OCI-LY1 (cell line): ENCODE measurements at regions not wholly inside any gene's neighbourhood (a gene's known extent, or its start where the extent isn't known, plus 50 kb on each side); places are given as distances from the start of the nearest gene placed in this dataset.

Experiments
- H2AFZ ChIP-seq: fragments of 200-600 bp; sonication (generic), shearing (Covaris generic); 2 replicates; pipeline ENCODE4 v1.6.0; 2014; ENCODE audit warnings: antibody characterized with exemption, mild to moderate bottlenecking, low read length
- H3F3A ChIP-seq: fragments of 200-600 bp; sonication (generic), shearing (Covaris generic); 2 replicates; pipeline ENCODE4 v1.6.0; 2014; ENCODE audit warnings: mild to moderate bottlenecking, antibody characterized with exemption, low read length, moderate library complexity; ENCODE audit not compliant: insufficient read depth
- H3K27ac ChIP-seq: fragments of 200-600 bp; sonication (generic); 2 replicates; pipeline ENCODE4 v1.5.1; 2014; ENCODE audit warnings: low read length, mixed run types, mild to moderate bottlenecking, low read depth; ENCODE audit not compliant: poor library complexity, severe bottlenecking
- H3K27me3 ChIP-seq: fragments of 200-600 bp; sonication (generic); 2 replicates; pipeline ENCODE4 v1.6.0; 2014; ENCODE audit warnings: antibody characterized with exemption, mild to moderate bottlenecking, low read length, moderate library complexity; ENCODE audit not compliant: insufficient read depth
- H3K36me3 ChIP-seq: fragments of 200-600 bp; sonication (generic); 2 replicates; pipeline ENCODE4 v1.6.1; 2014; ENCODE audit warnings: mild to moderate bottlenecking, antibody characterized with exemption, low read length, moderate library complexity, mixed read lengths; ENCODE audit not compliant: insufficient read depth
- H3K4me1 ChIP-seq: fragments of 200-600 bp; sonication (generic); 2 replicates; pipeline ENCODE4 v1.5.1; 2014; ENCODE audit warnings: mild to moderate bottlenecking, low read length, moderate library complexity; ENCODE audit not compliant: insufficient read depth, severe bottlenecking
- H3K4me2 ChIP-seq: fragments of 200-600 bp; sonication (generic), shearing (Covaris generic); 2 replicates; pipeline ENCODE4 v1.6.1; 2014; ENCODE audit warnings: low read length
- H3K4me3 ChIP-seq: fragments of 200-600 bp; sonication (generic); 2 replicates; pipeline ENCODE4 v1.5.1; 2014; ENCODE audit warnings: low read length, low read depth, mild to moderate bottlenecking, mixed read lengths; ENCODE audit not compliant: poor library complexity, severe bottlenecking
- H3K79me2 ChIP-seq: fragments of 200-600 bp; shearing (Covaris generic); 2 replicates; pipeline ENCODE4 v1.6.1; 2016; ENCODE audit warnings: mixed run types, low read length, mixed read lengths; ENCODE audit not compliant: insufficient read depth
- H3K9ac ChIP-seq: fragments of 200-600 bp; sonication (generic), shearing (Covaris generic); 2 replicates; pipeline ENCODE4 v1.6.1; 2014; ENCODE audit warnings: mild to moderate bottlenecking, low read length, mixed read lengths
- H3K9me2 ChIP-seq: fragments of 200-600 bp; sonication (generic), shearing (Covaris generic); 2 replicates; pipeline ENCODE4 v1.6.1; 2014; ENCODE audit warnings: low read depth, mild to moderate bottlenecking, low read length, mixed read lengths
- H3K9me3 ChIP-seq: fragments of 200-600 bp; shearing (Covaris generic); 2 replicates; pipeline ENCODE4 v1.6.1; 2014; ENCODE audit warnings: low read length, mixed read lengths
- H4K20me1 ChIP-seq: fragments of 200-600 bp; sonication (generic), shearing (Covaris generic); 2 replicates; pipeline ENCODE4 v1.6.0; 2016; ENCODE audit warnings: mild to moderate bottlenecking, low read length; ENCODE audit not compliant: insufficient read depth
- EZH2 ChIP-seq: fragments of 200-600 bp; sonication (generic), shearing (Covaris generic); IDR thresholded peaks from 2 replicates; pipeline ENCODE4 v1.8.0; 2017; ENCODE audit warnings: borderline replicate concordance, mixed run types, mild to moderate bottlenecking, antibody characterized with exemption, low read length, moderate library complexity, mixed read lengths
- TF ChIP-seq, protein P1 (sequence below): fragments of 200-600 bp; sonication (generic), shearing (Covaris generic); IDR thresholded peaks from 2 replicates; pipeline ENCODE4 v1.5.1; 2017; ENCODE audit warnings: mild to moderate bottlenecking, antibody characterized with exemption, low read length, moderate library complexity, mixed read lengths

GRCh38 chrX:40290517-40290916 is 192.8 kb upstream of the BCOR start:
- H3K4me3 ChIP-seq: no peak overlapping the region
- H3K9ac ChIP-seq: no peak overlapping the region
- H4K20me1 ChIP-seq: no peaks in the 10 kb centered on the region
- no peaks in the 10 kb centered on the region for H3K79me2 ChIP-seq
- H3K27ac ChIP-seq: no peak overlapping the region
- H3K9me3 ChIP-seq: no peaks in the 10 kb centered on the region
- H3K27me3 ChIP-seq: no peaks in the 10 kb centered on the region
- H3F3A ChIP-seq: no peaks in the 10 kb centered on the region
- H3K4me1 ChIP-seq: no peaks in the 10 kb centered on the region
- no peaks in the 10 kb centered on the region for H3K36me3 ChIP-seq
- no peak for TF ChIP-seq EZH2
- TF ChIP-seq, protein P1, sequence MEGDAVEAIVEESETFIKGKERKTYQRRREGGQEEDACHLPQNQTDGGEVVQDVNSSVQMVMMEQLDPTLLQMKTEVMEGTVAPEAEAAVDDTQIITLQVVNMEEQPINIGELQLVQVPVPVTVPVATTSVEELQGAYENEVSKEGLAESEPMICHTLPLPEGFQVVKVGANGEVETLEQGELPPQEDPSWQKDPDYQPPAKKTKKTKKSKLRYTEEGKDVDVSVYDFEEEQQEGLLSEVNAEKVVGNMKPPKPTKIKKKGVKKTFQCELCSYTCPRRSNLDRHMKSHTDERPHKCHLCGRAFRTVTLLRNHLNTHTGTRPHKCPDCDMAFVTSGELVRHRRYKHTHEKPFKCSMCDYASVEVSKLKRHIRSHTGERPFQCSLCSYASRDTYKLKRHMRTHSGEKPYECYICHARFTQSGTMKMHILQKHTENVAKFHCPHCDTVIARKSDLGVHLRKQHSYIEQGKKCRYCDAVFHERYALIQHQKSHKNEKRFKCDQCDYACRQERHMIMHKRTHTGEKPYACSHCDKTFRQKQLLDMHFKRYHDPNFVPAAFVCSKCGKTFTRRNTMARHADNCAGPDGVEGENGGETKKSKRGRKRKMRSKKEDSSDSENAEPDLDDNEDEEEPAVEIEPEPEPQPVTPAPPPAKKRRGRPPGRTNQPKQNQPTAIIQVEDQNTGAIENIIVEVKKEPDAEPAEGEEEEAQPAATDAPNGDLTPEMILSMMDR: no peak
- no peak overlapping the region for H3K4me2 ChIP-seq
- H2AFZ ChIP-seq: no peak overlapping the region
- no peaks in the 10 kb centered on the region for H3K9me2 ChIP-seq

GRCh38 chrX:40285876-40286275 is 188.1 kb upstream of the BCOR start:
- TF ChIP-seq EZH2: no peak
- TF ChIP-seq, protein P1: no peak
- H3K79me2 ChIP-seq: no peaks in the 10 kb centered on the region
- no peak overlapping the region for H2AFZ ChIP-seq
- no peak overlapping the region for H3K4me3 ChIP-seq
- no peak overlapping the region for H3K9ac ChIP-seq
- H3K4me1 ChIP-seq: no peaks in the 10 kb centered on the region
- H3K9me3 ChIP-seq: no peaks in the 10 kb centered on the region
- no peaks in the 10 kb centered on the region for H3K9me2 ChIP-seq
- no peaks in the 10 kb centered on the region for H4K20me1 ChIP-seq
- no peak overlapping the region for H3K4me2 ChIP-seq
- no peak overlapping the region for H3K27ac ChIP-seq
- no peaks in the 10 kb centered on the region for H3K36me3 ChIP-seq
- no peaks in the 10 kb centered on the region for H3K27me3 ChIP-seq
- no peaks in the 10 kb centered on the region for H3F3A ChIP-seq

DNA sequence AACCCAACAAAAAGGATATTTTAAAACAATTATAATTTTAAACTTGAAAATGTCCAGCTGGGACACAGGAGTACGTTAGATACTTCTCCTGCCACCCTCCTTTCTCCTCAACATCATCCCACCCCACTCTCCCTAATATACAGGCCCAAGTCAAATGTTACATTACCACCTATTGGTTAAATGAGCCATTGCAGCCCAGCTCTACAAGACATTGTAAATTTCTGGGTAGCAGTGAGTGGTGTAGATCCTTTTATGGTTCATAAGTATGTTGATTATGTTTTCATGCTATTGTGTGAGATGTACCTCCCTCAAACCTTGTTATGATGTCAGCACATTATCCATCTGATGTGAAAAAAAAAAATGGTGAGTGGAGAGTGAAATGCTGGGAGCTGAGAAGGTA is 187.1 kb upstream of the BCOR start:
- Histone ChIP-seq H3K4me2 (no peak overlapping the region), H3K4me1 (no peaks in the 10 kb centered on the region), H3F3A (no peaks in the 10 kb centered on the region), H3K4me3 (no peak overlapping the region), H3K27me3 (no peaks in the 10 kb centered on the region), H3K9me2 (no peaks in the 10 kb centered on the region), H3K9me3 (no peaks in the 10 kb centered on the region), H2AFZ (no peak overlapping the region), H3K36me3 (no peaks in the 10 kb centered on the region), H3K79me2 (no peaks in the 10 kb centered on the region), H3K9ac (no peak overlapping the region), H3K27ac (no peak overlapping the region), H4K20me1 (no peaks in the 10 kb centered on the region)
- TF ChIP-seq, protein P1: no peak
- no peak for TF ChIP-seq EZH2
